Naive thymus-derived CD4-positive, alpha-beta T cell (primary cell): ENCODE measurements at regions not wholly inside any gene's neighbourhood (a gene's known extent, or its start where the extent isn't known, plus 50 kb on each side); places are given as distances from the start of the nearest gene placed in this dataset.

Source experiments
- ATAC-seq: fragments of 150-1000 bp; cut with Tn5 transposase; 2 replicates; pipeline ENCODE4 v1.10.0; 2021; ENCODE audit warnings: mild to moderate bottlenecking, moderate library complexity
- CTCF ChIA-PET: fragments of 350-600 bp; sonication (Branson Sonifier 250); formaldehyde crosslinking; loops from one replicate; lab custom pipeline; 2021; ENCODE audit warnings: antibody characterized with exemption; lab: Charles Lee
- POLR2A ChIA-PET: fragments of 350-600 bp; sonication (Branson Sonifier 250); formaldehyde crosslinking; loops from one replicate; lab custom pipeline; 2021; ENCODE audit warnings: antibody characterized with exemption, inconsistent platforms; lab: Charles Lee
- DNase-seq, 9 donors: peaks; one replicate each; pipeline versions ENCODE4 v3.0.0 to v3.0.0-alpha.2; 2020 to 2022; ENCODE audit warnings: mixed read lengths in 1 of 9
- H3K27ac ChIP-seq: one replicate; pipeline ENCODE4 v1.7.0; 2013; ENCODE audit warnings: mild to moderate bottlenecking, low read depth, low read length, moderate library complexity
- H3K27me3 ChIP-seq, 2 donors: one replicate each; pipeline ENCODE4 v1.7.0; 2013; ENCODE audit warnings: low read length in 2 of 2, mild to moderate bottlenecking in 2 of 2, moderate library complexity in 2 of 2; ENCODE audit not compliant: control insufficient read depth in 2 of 2, insufficient read depth in 2 of 2
- H3K36me3 ChIP-seq, 3 experiments: 1 replicate in 2 of 3; 2 replicates in 1 of 3; pipeline ENCODE4 v1.7.0; 2013; ENCODE audit warnings: low read length in 3 of 3, mild to moderate bottlenecking in 3 of 3, moderate library complexity in 1 of 3; ENCODE audit not compliant: insufficient read depth in 3 of 3, control insufficient read depth in 2 of 3
- H3K4me1 ChIP-seq, 2 donors: one replicate each; pipeline ENCODE4 v1.7.0; 2013; ENCODE audit warnings: low read length in 2 of 2, mild to moderate bottlenecking in 2 of 2, moderate library complexity in 1 of 2; ENCODE audit not compliant: control insufficient read depth in 2 of 2, insufficient read depth in 2 of 2
- H3K4me3 ChIP-seq: 2 replicates; pipeline ENCODE4 v1.7.0; 2013; ENCODE audit warnings: mild to moderate bottlenecking, low read length
- H3K9me3 ChIP-seq, 3 experiments: 1 replicate in 2 of 3; 2 replicates in 1 of 3; pipeline ENCODE4 v1.7.0; 2013; ENCODE audit warnings: low read length in 3 of 3; ENCODE audit not compliant: control insufficient read depth in 2 of 3
- H3K27ac Mint-ChIP-seq, 9 donors: one replicate each; pipeline ENCODE4 v1.8.0; 2020 to 2022; ENCODE audit warnings: mixed read lengths in 9 of 9, mild to moderate bottlenecking in 8 of 9, moderate library complexity in 5 of 9, inconsistent platforms in 2 of 9
- H3K27me3 Mint-ChIP-seq, 5 donors: one replicate each; pipeline ENCODE4 v1.8.0; 2021 to 2022; ENCODE audit warnings: mixed read lengths in 5 of 5, mild to moderate bottlenecking in 1 of 5
- H3K36me3 Mint-ChIP-seq, 5 donors: one replicate each; pipeline ENCODE4 v1.8.0; 2020 to 2022; ENCODE audit warnings: mixed read lengths in 5 of 5, mild to moderate bottlenecking in 3 of 5, inconsistent platforms in 1 of 5
- H3K4me1 Mint-ChIP-seq, 7 donors: one replicate each; pipeline ENCODE4 v1.8.0; 2020 to 2022; ENCODE audit warnings: mixed read lengths in 7 of 7, mild to moderate bottlenecking in 3 of 7, inconsistent platforms in 1 of 7
- H3K4me3 Mint-ChIP-seq, 10 donors: one replicate each; pipeline ENCODE4 v1.8.0; 2020 to 2022; ENCODE audit warnings: mild to moderate bottlenecking in 10 of 10, mixed read lengths in 10 of 10, moderate library complexity in 6 of 10, inconsistent platforms in 2 of 10
- H3K9me3 Mint-ChIP-seq, 11 donors: one replicate each; pipeline ENCODE4 v1.8.0; 2020 to 2022; ENCODE audit warnings: mixed read lengths in 11 of 11, mild to moderate bottlenecking in 4 of 11, inconsistent platforms in 1 of 11, moderate library complexity in 1 of 11
- intact Hi-C, 2 donors: fragments of 100-400 bp; cut with micrococcal nuclease; formaldehyde crosslinking; loops; one replicate each; pipeline ENCODE4 v1.15.1; 2023

GRCh38 chr6:23307516-23307915 is 738.1 kb downstream of the HDGFL1 start:
- no peak overlapping the region for H3K27ac ChIP-seq
- no peaks in the 10 kb centered on the region for H3K27me3 ChIP-seq
- Mint-ChIP-seq H3K36me3 (no peaks in the 10 kb centered on the region), H3K4me3 (no peak overlapping the region), H3K27ac (no peak overlapping the region), H3K4me1 (peaks cover 0 to 2% (median 0%) of the 10 kb centered on the region in 7 donors), H3K27me3 (no peaks in the 10 kb centered on the region), H3K9me3 (peaks cover 0 to 12% (median 3%) of the 10 kb centered on the region in 11 donors)
- no peak overlapping the region for H3K4me3 ChIP-seq
- H3K4me1 ChIP-seq, result no peaks in the 10 kb centered on the region
- ChIA-PET POLR2A (no interaction called here), CTCF (no interaction called here)
- intact Hi-C loops, result no loop called here
- ATAC-seq (no peak), DNase-seq (no peak)
- H3K9me3 ChIP-seq, result no peaks in the 10 kb centered on the region
- no peaks in the 10 kb centered on the region for H3K36me3 ChIP-seq

- CTCF ChIA-PET, result no interaction called here
These were observed 738.8 kb downstream of the HDGFL1 start for GRCh38 chr6:23308166-23308565.

GRCh38 chr6:23311211-23311610 is 741.8 kb downstream of the HDGFL1 start:
- no peaks in the 10 kb centered on the region for H3K27me3 ChIP-seq
- H3K27ac ChIP-seq, result no peak overlapping the region
- Mint-ChIP-seq H3K4me3 (no peak overlapping the region), H3K27me3 (no peaks in the 10 kb centered on the region), H3K9me3 (peaks cover 0 to 12% (median 0%) of the 10 kb centered on the region in 11 donors), H3K27ac (no peak overlapping the region), H3K36me3 (no peaks in the 10 kb centered on the region), H3K4me1 (peaks cover 0 to 2% (median 0%) of the 10 kb centered on the region in 7 donors)
- POLR2A ChIA-PET, result no interaction called here
- H3K4me3 ChIP-seq, result no peak overlapping the region
- no peak for ATAC-seq
- CTCF ChIA-PET, result no interaction called here
- no peaks in the 10 kb centered on the region for H3K9me3 ChIP-seq
- no peaks in the 10 kb centered on the region for H3K36me3 ChIP-seq
- intact Hi-C loops, result no loop called here
- H3K4me1 ChIP-seq, result no peaks in the 10 kb centered on the region
- DNase-seq, result no peak

More at GRCh38 chr6:23308166-23308565, 738.8 kb downstream of the HDGFL1 start:
- Mint-ChIP-seq H3K36me3 (no peaks in the 10 kb centered on the region), H3K4me1 (peaks cover 0 to 2% (median 0%) of the 10 kb centered on the region in 7 donors), H3K4me3 (no peak overlapping the region), H3K27ac (no peak overlapping the region), H3K27me3 (no peaks in the 10 kb centered on the region), H3K9me3 (peaks cover 0 to 12% (median 3%) of the 10 kb centered on the region in 11 donors)
- intact Hi-C loops, result no loop called here
- Histone ChIP-seq H3K4me1 (no peaks in the 10 kb centered on the region), H3K36me3 (no peaks in the 10 kb centered on the region), H3K27me3 (no peaks in the 10 kb centered on the region), H3K4me3 (no peak overlapping the region), H3K9me3 (no peaks in the 10 kb centered on the region), H3K27ac (no peak overlapping the region)
- POLR2A ChIA-PET, result no interaction called here
- DNase-seq (no peak), ATAC-seq (no peak)

GRCh38 chr6:23316131-23316530 is 746.8 kb downstream of the HDGFL1 start:
- CTCF ChIA-PET, result no interaction called here
- ATAC-seq, result no peak

GRCh38 chr6:23316931-23317330 is 747.6 kb downstream of the HDGFL1 start:
- H3K27me3 ChIP-seq, result no peaks in the 10 kb centered on the region
- H3K27ac Mint-ChIP-seq, result no peak overlapping the region
- CTCF ChIA-PET, result no interaction called here
- no peaks in the 10 kb centered on the region for H3K9me3 ChIP-seq
- no peak for DNase-seq
- no peaks in the 10 kb centered on the region for H3K36me3 Mint-ChIP-seq
- POLR2A ChIA-PET, result no interaction called here
- no peak overlapping the region for H3K4me3 Mint-ChIP-seq
- H3K9me3 Mint-ChIP-seq, result peaks cover 0 to 3% (median 0%) of the 10 kb centered on the region in 11 donors
- no peak for ATAC-seq
- intact Hi-C loops, result loop anchor here in 1 of 2 donors (2.0 kb wide), 1 partner anchor 68 kb away; no protein-coding TSS in a partner anchor
- no peaks in the 10 kb centered on the region for H3K4me1 ChIP-seq
- no peak overlapping the region for H3K4me3 ChIP-seq
- no peaks in the 10 kb centered on the region for H3K27me3 Mint-ChIP-seq
- no peaks in the 10 kb centered on the region for H3K4me1 Mint-ChIP-seq
- H3K36me3 ChIP-seq, result no peaks in the 10 kb centered on the region
- H3K27ac ChIP-seq, result no peak overlapping the region

More at GRCh38 chr6:23316131-23316530, 746.8 kb downstream of the HDGFL1 start:
- Histone ChIP-seq H3K27me3 (no peaks in the 10 kb centered on the region), H3K4me3 (no peak overlapping the region), H3K4me1 (no peaks in the 10 kb centered on the region), H3K36me3 (no peaks in the 10 kb centered on the region), H3K9me3 (no peaks in the 10 kb centered on the region), H3K27ac (no peak overlapping the region)
- Mint-ChIP-seq H3K9me3 (peaks cover 0 to 3% (median 0%) of the 10 kb centered on the region in 11 donors), H3K27me3 (no peaks in the 10 kb centered on the region), H3K27ac (no peak overlapping the region), H3K36me3 (no peaks in the 10 kb centered on the region), H3K4me3 (no peak overlapping the region), H3K4me1 (no peaks in the 10 kb centered on the region)
- intact Hi-C loops, result loop anchor here in 1 of 2 donors (2.0 kb wide), 1 partner anchor 69 kb away; no protein-coding TSS in a partner anchor
- POLR2A ChIA-PET, result no interaction called here
- no peak for DNase-seq

- Mint-ChIP-seq H3K9me3 (peaks cover 0 to 8% (median 0%) of the 10 kb centered on the region in 11 donors), H3K27me3 (no peaks in the 10 kb centered on the region), H3K27ac (no peak overlapping the region), H3K4me1 (no peaks in the 10 kb centered on the region), H3K4me3 (no peak overlapping the region), H3K36me3 (no peaks in the 10 kb centered on the region)
- H3K4me1 ChIP-seq, result no peaks in the 10 kb centered on the region
- ChIA-PET POLR2A (no interaction called here), CTCF (no interaction called here)
- no peaks in the 10 kb centered on the region for H3K27me3 ChIP-seq
- DNase-seq (no peak), ATAC-seq (no peak)
- H3K4me3 ChIP-seq, result no peak overlapping the region
- H3K36me3 ChIP-seq, result no peaks in the 10 kb centered on the region
- no peaks in the 10 kb centered on the region for H3K9me3 ChIP-seq
- intact Hi-C loops, result no loop called here
- H3K27ac ChIP-seq, result no peak overlapping the region
These were observed 750.2 kb downstream of the HDGFL1 start for GRCh38 chr6:23319582-23319981.

- CTCF ChIA-PET, result no interaction called here
- POLR2A ChIA-PET, result no interaction called here
- Histone ChIP-seq H3K27me3 (no peaks in the 10 kb centered on the region), H3K9me3 (no peaks in the 10 kb centered on the region), H3K4me1 (no peaks in the 10 kb centered on the region), H3K4me3 (no peak overlapping the region), H3K36me3 (no peaks in the 10 kb centered on the region), H3K27ac (no peak overlapping the region)
- Mint-ChIP-seq H3K27ac (no peak overlapping the region), H3K36me3 (no peaks in the 10 kb centered on the region), H3K9me3 (peaks cover 0 to 8% (median 0%) of the 10 kb centered on the region in 11 donors), H3K4me3 (no peak overlapping the region), H3K27me3 (no peaks in the 10 kb centered on the region), H3K4me1 (no peaks in the 10 kb centered on the region)
- no peak for DNase-seq
- intact Hi-C loops, result no loop called here
- no peak for ATAC-seq
These were observed 751.2 kb downstream of the HDGFL1 start for GRCh38 chr6:23320471-23321015.
